Skin of body (tissue), 2 donors: ENCODE measurements at regions not wholly inside any gene's neighbourhood (a gene's known extent, or its start where the extent isn't known, plus 50 kb on each side); places are given as distances from the start of the nearest gene placed in this dataset. TPM values are rescaled to one million over a fixed set of nuclear protein-coding genes. Genes with fewer than 3 reads are reported as not detected.

ENCODE experiments used
- DNase-seq: peaks from one replicate; lab custom pipeline; 2025; lab: John Stamatoyannopoulos, UW
- small RNA-seq: library from RNA; depleted of rRNA; stranded (forward); fragments of <200 nt; gene quantifications from one replicate; pipeline ENCODE3, GENCODE V24; 2014; ENCODE audit warnings: low replicate concordance

GRCh38 chr18:7480879-7481278 lies 86.2 kb upstream of the PTPRM start:
- no peak for DNase-seq

- no peak for DNase-seq
Measured at GRCh38 chr18:7482342-7482741, 84.8 kb upstream of the PTPRM start.

- no peak for DNase-seq
Measured at GRCh38 chr18:7485616-7486015, 81.5 kb upstream of the PTPRM start.

GRCh38 chr18:7488571-7488970 lies 78.5 kb upstream of the PTPRM start:
- DNase-seq = no peak

GRCh38 chr18:7490104-7490503 lies 77.0 kb upstream of the PTPRM start:
- no peak for DNase-seq

- DNase-seq = no peak
Measured at GRCh38 chr18:7492385-7492784, 74.7 kb upstream of the PTPRM start.

- DNase-seq = no peak
Measured at GRCh38 chr18:7497081-7497480, 70.0 kb upstream of the PTPRM start.

GRCh38 chr18:7511106-7511505 lies 56.0 kb upstream of the PTPRM start:
- DNase-seq = no peak

- DNase-seq = no peak
Measured at GRCh38 chr18:7512348-7512747, 54.8 kb upstream of the PTPRM start.

- DNase-seq = no peak
Measured at GRCh38 chr18:7512990-7513389, 54.1 kb upstream of the PTPRM start.

- no peak for DNase-seq
Measured at GRCh38 chr18:7514796-7515440, 52.2 kb upstream of the PTPRM start.

- DNase-seq = no peak
Measured at GRCh38 chr18:7516266-7517117, 50.6 kb upstream of the PTPRM start.

Small RNAs in the stretch of these regions (small RNA-seq; reads per million reads assigned to genes)
- gene RF00554 = not detected
